ENCODE measurements at regions not wholly inside any gene's neighbourhood (a gene's known extent, or its start where the extent isn't known, plus 50 kb on each side); places are given as distances from the start of the nearest gene placed in this dataset.

DNA sequence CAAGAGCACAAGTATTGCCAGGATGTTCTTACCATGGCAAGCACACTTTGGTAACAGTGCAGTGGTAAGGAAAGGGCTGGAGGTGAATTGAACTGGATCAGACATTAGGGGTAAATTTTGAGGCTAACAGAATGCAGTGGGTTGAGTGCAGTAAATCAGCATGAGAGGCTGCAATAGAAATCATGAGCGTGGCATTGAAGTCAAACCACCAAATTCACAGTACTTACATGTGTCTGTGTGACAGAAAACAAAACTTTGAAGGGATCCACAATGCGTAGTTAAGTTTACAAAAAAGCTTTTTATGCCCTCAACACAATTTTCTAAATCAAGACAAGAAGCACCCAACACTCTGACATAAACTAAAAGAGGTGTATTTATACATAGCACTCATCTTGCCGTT lies 428.0 kb upstream of the ARHGEF26 start:
- TF ChIP-seq, protein P1, sequence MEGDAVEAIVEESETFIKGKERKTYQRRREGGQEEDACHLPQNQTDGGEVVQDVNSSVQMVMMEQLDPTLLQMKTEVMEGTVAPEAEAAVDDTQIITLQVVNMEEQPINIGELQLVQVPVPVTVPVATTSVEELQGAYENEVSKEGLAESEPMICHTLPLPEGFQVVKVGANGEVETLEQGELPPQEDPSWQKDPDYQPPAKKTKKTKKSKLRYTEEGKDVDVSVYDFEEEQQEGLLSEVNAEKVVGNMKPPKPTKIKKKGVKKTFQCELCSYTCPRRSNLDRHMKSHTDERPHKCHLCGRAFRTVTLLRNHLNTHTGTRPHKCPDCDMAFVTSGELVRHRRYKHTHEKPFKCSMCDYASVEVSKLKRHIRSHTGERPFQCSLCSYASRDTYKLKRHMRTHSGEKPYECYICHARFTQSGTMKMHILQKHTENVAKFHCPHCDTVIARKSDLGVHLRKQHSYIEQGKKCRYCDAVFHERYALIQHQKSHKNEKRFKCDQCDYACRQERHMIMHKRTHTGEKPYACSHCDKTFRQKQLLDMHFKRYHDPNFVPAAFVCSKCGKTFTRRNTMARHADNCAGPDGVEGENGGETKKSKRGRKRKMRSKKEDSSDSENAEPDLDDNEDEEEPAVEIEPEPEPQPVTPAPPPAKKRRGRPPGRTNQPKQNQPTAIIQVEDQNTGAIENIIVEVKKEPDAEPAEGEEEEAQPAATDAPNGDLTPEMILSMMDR (IDR thresholded peaks at IDR 0.05): no peak
- no peak for TF ChIP-seq POLR2A (IDR thresholded peaks at IDR 0.05)

Data from adrenal gland (tissue), 5 donors.